ENCODE measurements at regions not wholly inside any gene's neighbourhood (a gene's known extent, or its start where the extent isn't known, plus 50 kb on each side); places are given as distances from the start of the nearest gene placed in this dataset.

- Mint-ChIP-seq H3K4me3 (no peak overlapping the region), H3K36me3 (no peaks in the 10 kb centered on the region), H3K9me3 (peaks cover 0 to 2% (median 0%) of the 10 kb centered on the region in 7 donors), H3K27me3 (ENCODE audit: low read depth in 3 of 3) (peaks cover 3 to 8% (median 5%) of the 10 kb centered on the region in 3 donors), H3K4me1 (peaks cover 6% of the 10 kb centered on the region), H3K27ac (peak overlapping the region in 1 of 7 donors; percentile 26)
- Histone ChIP-seq H3K79me2 (ENCODE audit: insufficient read depth, low read length) (no peaks in the 10 kb centered on the region), H3K4me3 (replicated peaks in 1 of 3; ENCODE audit: low read depth in 2 of 3, low read length in 3 of 3) (no peak overlapping the region), H4K20me1 (ENCODE audit: insufficient read depth, low read length) (no peaks in the 10 kb centered on the region), H3K27me3 (ENCODE audit: control insufficient read depth in 2 of 2, insufficient read depth in 2 of 2, low read length in 2 of 2) (no peaks in the 10 kb centered on the region), H3K4me2 (replicated peaks; ENCODE audit: extremely low read depth, low read length, poor library complexity, severe bottlenecking) (no peak overlapping the region), H3K9me3 (replicated peaks in 1 of 2; ENCODE audit: control insufficient read depth in 1 of 2, insufficient read depth in 1 of 2, low read length in 2 of 2) (no peaks in the 10 kb centered on the region), H3K36me3 (replicated peaks in 1 of 2; ENCODE audit: control insufficient read depth in 1 of 2, insufficient read depth in 2 of 2, low read length in 2 of 2) (no peaks in the 10 kb centered on the region), H3K27ac (ENCODE audit: low read depth in 1 of 2, low read length in 2 of 2) (no peak overlapping the region), H2AFZ (ENCODE audit: insufficient read depth, low read depth, low read length, poor library complexity, severe bottlenecking) (no peak overlapping the region), H3K4me1 (ENCODE audit: control insufficient read depth in 1 of 2, insufficient read depth in 2 of 2, low read length in 2 of 2) (no peaks in the 10 kb centered on the region), H3K9ac (ENCODE audit: insufficient read depth, low read length, poor library complexity, severe bottlenecking) (no peak overlapping the region)
- no peak for DNase-seq
- 96% methylated on average over 4 of the region's 5 CpGs for WGBS (ENCODE audit: insufficient coverage)
- intact Hi-C loops (cut with micrococcal nuclease), result no loop called here
- no peak for TF ChIP-seq CTCF (IDR thresholded peaks at IDR 0.05)
Measured at GRCh38 chr11:15768321-15768720, 588.0 kb downstream of the SOX6 start.

GRCh38 chr11:15769203-15769602 lies 587.1 kb downstream of the SOX6 start:
- Histone ChIP-seq H3K4me2 (replicated peaks; ENCODE audit: extremely low read depth, low read length, poor library complexity, severe bottlenecking) (no peak overlapping the region), H4K20me1 (ENCODE audit: insufficient read depth, low read length) (no peaks in the 10 kb centered on the region), H3K9me3 (replicated peaks in 1 of 2; ENCODE audit: control insufficient read depth in 1 of 2, insufficient read depth in 1 of 2, low read length in 2 of 2) (no peaks in the 10 kb centered on the region), H3K9ac (ENCODE audit: insufficient read depth, low read length, poor library complexity, severe bottlenecking) (no peak overlapping the region), H3K4me1 (ENCODE audit: control insufficient read depth in 1 of 2, insufficient read depth in 2 of 2, low read length in 2 of 2) (no peaks in the 10 kb centered on the region), H3K27ac (ENCODE audit: low read depth in 1 of 2, low read length in 2 of 2) (no peak overlapping the region), H2AFZ (ENCODE audit: insufficient read depth, low read depth, low read length, poor library complexity, severe bottlenecking) (no peak overlapping the region), H3K27me3 (ENCODE audit: control insufficient read depth in 2 of 2, insufficient read depth in 2 of 2, low read length in 2 of 2) (peaks cover 0 to 2% of the 10 kb centered on the region in 2 donors), H3K79me2 (ENCODE audit: insufficient read depth, low read length) (no peaks in the 10 kb centered on the region), H3K36me3 (replicated peaks in 1 of 2; ENCODE audit: control insufficient read depth in 1 of 2, insufficient read depth in 2 of 2, low read length in 2 of 2) (no peaks in the 10 kb centered on the region), H3K4me3 (replicated peaks in 1 of 3; ENCODE audit: low read depth in 2 of 3, low read length in 3 of 3) (no peak overlapping the region)
- TF ChIP-seq CTCF (IDR thresholded peaks at IDR 0.05), result no peak
- no CpG with 5 or more reads among the region's 3 CpGs for WGBS (ENCODE audit: insufficient coverage)
- Mint-ChIP-seq H3K27me3 (ENCODE audit: low read depth in 3 of 3) (peaks cover 5 to 6% (median 6%) of the 10 kb centered on the region in 3 donors), H3K4me3 (no peak overlapping the region), H3K27ac (no peak overlapping the region), H3K9me3 (peaks cover 0 to 2% (median 0%) of the 10 kb centered on the region in 7 donors), H3K36me3 (no peaks in the 10 kb centered on the region), H3K4me1 (peaks cover 3% of the 10 kb centered on the region)
- intact Hi-C loops (cut with micrococcal nuclease), result no loop called here
- DNase-seq, result no peak
